ENCODE measurements at regions not wholly inside any gene's neighbourhood (a gene's known extent, or its start where the extent isn't known, plus 50 kb on each side); places are given as distances from the start of the nearest gene placed in this dataset.

GRCh38 chr2:21644266-21644665 is 520.5 kb downstream of the TDRD15 start:
- WGBS (ENCODE audit: missing lambda C conversion rate): 53% methylated on average over 1 of the region's 1 CpG

GRCh38 chr2:21646345-21646744 is 522.6 kb downstream of the TDRD15 start:
- no peak for FAIRE-seq

More at GRCh38 chr2:21644266-21644665, 520.5 kb downstream of the TDRD15 start:
- H3K9me3 ChIP-seq: peaks cover 15% of the 10 kb centered on the region; the same call in 2 of the 3 replicates
- ChIA-PET CTCF (interaction anchor here (1.0 kb wide), 1 partner anchor 9 kb away, joined by 3 read pairs; no protein-coding TSS in a partner anchor), POLR2A (no interaction called here)
- TF ChIP-seq GATA3 (IDR thresholded peaks at IDR 0.05; ENCODE audit: borderline replicate concordance) (no peak), RAD21 (conservative IDR thresholded peaks at IDR 0.05 in 1 of 2, IDR thresholded peaks at IDR 0.05 in 1 of 2) (no peak), NFE2L2 (conservative IDR thresholded peaks at IDR 0.05; ENCODE audit: low read length) (no peak)
- no peak overlapping the region for H3K4me3 ChIP-seq
- no peaks in the 10 kb centered on the region for H3K4me1 ChIP-seq
- H3K27ac ChIP-seq: no peak overlapping the region
- ATAC-seq: no peak
- no peak overlapping the region for H3K4me2 ChIP-seq
- FAIRE-seq: no peak
- no peak for DNase-seq (ENCODE audit: low read depth in 1 of 2, low spot score in 1 of 2)

GRCh38 chr2:21650569-21650968 is 526.8 kb downstream of the TDRD15 start:
- TF ChIP-seq JUNB (IDR thresholded peaks at IDR 0.05) (no peak), USF2 (IDR thresholded peaks at IDR 0.05) (no peak), RCOR1 (IDR thresholded peaks at IDR 0.05; ENCODE audit: low read depth, low read length) (no peak), EHF (CRISPR knock-in tag; IDR thresholded peaks at IDR 0.05) (no peak), CBX8 (IDR thresholded peaks at IDR 0.05) (no peak), NR3C1 (IDR thresholded peaks at IDR 0.05) (no peak)
- Histone ChIP-seq H3K9me3 (peaks cover 9% of the 10 kb centered on the region; the same call in 2 of the 3 replicates), H3K27ac (no peak overlapping the region), H3K4me1 (no peaks in the 10 kb centered on the region), H3K4me2 (no peak overlapping the region), H3K4me3 (no peak overlapping the region)
- CTCF ChIA-PET: no interaction called here
- FAIRE-seq (no peak), ATAC-seq (no peak), DNase-seq (ENCODE audit: low read depth in 1 of 2, low spot score in 1 of 2) (no peak)
- POLR2A ChIA-PET: no interaction called here
- 12% methylated on average over 4 of the region's 4 CpGs for WGBS (ENCODE audit: missing lambda C conversion rate)

More at GRCh38 chr2:21646345-21646744, 522.6 kb downstream of the TDRD15 start:
- Histone ChIP-seq H3K4me3 (no peak overlapping the region), H3K4me2 (no peak overlapping the region), H3K9me3 (peaks cover 15% of the 10 kb centered on the region; the same call in 2 of the 3 replicates), H3K27ac (no peak overlapping the region), H3K4me1 (no peaks in the 10 kb centered on the region)
- WGBS (ENCODE audit: missing lambda C conversion rate): 59% methylated on average over 5 of the region's 5 CpGs
- TF ChIP-seq MAFK (IDR thresholded peaks at IDR 0.05; ENCODE audit: partially characterized antibody) (peak; percentile 88), HOXB13 (CRISPR knock-in tag; IDR thresholded peaks at IDR 0.05; ENCODE audit: low read depth) (no peak)
- DNase-seq (ENCODE audit: low read depth in 1 of 2, low spot score in 1 of 2) (no peak), ATAC-seq (no peak)
- POLR2A ChIA-PET: no interaction called here
- CTCF ChIA-PET: no interaction called here

GRCh38 chr2:21655136-21655535 is 531.4 kb downstream of the TDRD15 start:
- ATAC-seq (no peak), DNase-seq (ENCODE audit: low read depth in 1 of 2, low spot score in 1 of 2) (no peak), FAIRE-seq (no peak)
- Histone ChIP-seq H3K4me3 (no peak overlapping the region), H3K4me2 (no peak overlapping the region), H3K4me1 (no peaks in the 10 kb centered on the region), H3K9me3 (no peaks in the 10 kb centered on the region; the same call in 2 of the 3 replicates), H3K27ac (no peak overlapping the region)
- CTCF ChIA-PET: no interaction called here
- 11% methylated on average over 4 of the region's 4 CpGs for WGBS (ENCODE audit: missing lambda C conversion rate)
- no peak for TF ChIP-seq MYC (IDR thresholded peaks at IDR 0.05; ENCODE audit: borderline replicate concordance, low read length)
- TF ChIP-seq BHLHE40 (IDR thresholded peaks at IDR 0.05; ENCODE audit: low read depth, low read length): no peak
- no peak for TF ChIP-seq GATA3 (IDR thresholded peaks at IDR 0.05; ENCODE audit: borderline replicate concordance)
- no peak for TF ChIP-seq HOXB5 (CRISPR knock-in tag; IDR thresholded peaks at IDR 0.05)
- TF ChIP-seq HMGXB4 (CRISPR knock-in tag; IDR thresholded peaks at IDR 0.05; ENCODE audit: borderline replicate concordance): no peak
- TF ChIP-seq HEYL (CRISPR knock-in tag; IDR thresholded peaks at IDR 0.05): no peak
- TF ChIP-seq SREBF2 (IDR thresholded peaks at IDR 0.05): no peak
- TF ChIP-seq E2F6 (IDR thresholded peaks at IDR 0.05; ENCODE audit: borderline replicate concordance, low read depth): no peak
- TF ChIP-seq USF2 (IDR thresholded peaks at IDR 0.05): no peak
- no peak for TF ChIP-seq TFCP2L1 (CRISPR knock-in tag; IDR thresholded peaks at IDR 0.05)
- TF ChIP-seq ELK1 (IDR thresholded peaks at IDR 0.05; ENCODE audit: low read depth, low read length): no peak
- no peak for TF ChIP-seq CBX8 (IDR thresholded peaks at IDR 0.05)
- no peak for TF ChIP-seq HOXB13 (CRISPR knock-in tag; IDR thresholded peaks at IDR 0.05; ENCODE audit: low read depth)
- no peak for TF ChIP-seq CBX2 (IDR thresholded peaks at IDR 0.05; ENCODE audit: borderline replicate concordance, low read depth)
- TF ChIP-seq JUNB (IDR thresholded peaks at IDR 0.05): no peak
- TF ChIP-seq TP53 (CRISPR knock-in tag; IDR thresholded peaks at IDR 0.05): no peak
- TF ChIP-seq NR3C1 (IDR thresholded peaks at IDR 0.05): no peak
- TF ChIP-seq ZNF302 (CRISPR knock-in tag; IDR thresholded peaks at IDR 0.05): no peak
- TF ChIP-seq ZFP36 (IDR thresholded peaks at IDR 0.05; ENCODE audit: borderline replicate concordance, partially characterized antibody): no peak
- no peak for TF ChIP-seq MAX (IDR thresholded peaks at IDR 0.05)
- POLR2A ChIA-PET: no interaction called here
